NCI-H69 (cell line): ENCODE measurements at regions not wholly inside any gene's neighbourhood (a gene's known extent, or its start where the extent isn't known, plus 50 kb on each side); places are given as distances from the start of the nearest gene placed in this dataset.
A peak's percentile ranks its signal among the peaks of the same experiment; 100 is the strongest.

Source experiments
- DNase-seq: peaks from one replicate; lab custom pipeline; 2025; lab: John Stamatoyannopoulos, UW

GRCh38 chr4:138665851-138666250 is 349.7 kb upstream of the NOCT start:
- DNase-seq = no peak

GRCh38 chr4:138663883-138664282 is 351.7 kb upstream of the NOCT start:
- peak; percentile 2 for DNase-seq

- DNase-seq = peak; percentile 54
Observed at GRCh38 chr4:138659812-138660316, 355.7 kb upstream of the NOCT start.

DNA sequence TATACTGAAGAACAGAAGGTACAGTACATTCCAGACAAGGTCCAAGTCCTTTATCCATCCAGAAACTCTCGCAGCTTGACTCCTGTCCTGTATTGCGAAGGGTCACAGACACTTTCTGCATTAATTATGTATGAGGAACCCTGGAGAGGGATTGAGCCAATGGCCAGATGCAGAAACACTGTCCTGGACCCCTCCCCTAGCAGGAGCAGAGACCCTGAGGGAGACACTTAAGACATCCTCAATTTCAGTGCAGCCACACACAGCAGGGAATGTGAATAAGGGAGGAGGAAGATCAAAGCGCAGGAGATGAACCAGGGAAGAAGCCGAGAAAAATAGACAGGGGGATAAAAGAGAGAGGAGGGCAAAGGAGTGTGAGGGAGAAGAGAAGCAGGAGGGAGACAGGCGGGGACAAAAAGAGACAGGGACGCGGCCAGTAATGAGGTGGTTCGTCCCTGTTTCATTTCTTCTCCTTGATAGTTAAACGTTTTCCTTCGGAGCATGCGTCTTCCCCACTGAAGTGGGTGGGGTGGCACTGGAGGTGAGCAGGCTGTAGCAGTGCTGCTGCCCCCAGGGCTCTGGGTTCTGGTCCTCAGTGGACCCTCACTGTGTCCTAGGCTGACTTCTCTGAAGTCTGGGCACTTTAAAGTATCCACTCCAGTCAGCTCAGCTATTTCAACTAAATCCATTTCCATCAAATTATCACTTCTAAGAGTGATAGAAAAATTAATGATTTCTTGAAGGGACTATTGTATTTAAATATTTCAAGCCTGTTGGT is 356.4 kb upstream of the NOCT start:
- DNase-seq = no peak

GRCh38 chr4:138658518-138658917 is 357.1 kb upstream of the NOCT start:
- DNase-seq = no peak

GRCh38 chr4:138656990-138657389 is 358.6 kb upstream of the NOCT start:
- DNase-seq = no peak

DNA sequence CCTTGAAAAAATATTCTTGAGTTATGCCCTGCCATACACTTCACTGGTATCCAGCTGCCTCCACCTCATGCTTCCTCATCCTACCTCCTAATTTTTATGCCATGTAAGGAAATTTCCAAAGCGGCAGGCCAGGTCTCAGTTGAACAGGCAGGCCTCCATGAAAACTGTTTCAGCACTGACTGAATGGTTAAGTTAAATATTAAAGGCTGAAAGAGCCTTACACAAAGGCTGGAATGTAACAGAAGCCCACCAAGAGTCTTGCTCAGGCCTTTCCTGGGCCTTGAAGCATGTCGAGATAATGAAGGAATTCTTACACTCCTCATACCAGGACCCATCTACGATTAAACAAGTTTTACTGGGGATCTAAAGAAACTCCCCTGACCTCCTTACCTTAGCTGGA is 359.6 kb upstream of the NOCT start:
- DNase-seq = no peak

- DNase-seq = no peak
Observed at GRCh38 chr4:138655286-138655685, 360.3 kb upstream of the NOCT start.

- no peak for DNase-seq
Observed at GRCh38 chr4:138650929-138651448, 364.6 kb upstream of the NOCT start.

GRCh38 chr4:138650495-138650894 is 365.1 kb upstream of the NOCT start:
- DNase-seq = no peak

DNA sequence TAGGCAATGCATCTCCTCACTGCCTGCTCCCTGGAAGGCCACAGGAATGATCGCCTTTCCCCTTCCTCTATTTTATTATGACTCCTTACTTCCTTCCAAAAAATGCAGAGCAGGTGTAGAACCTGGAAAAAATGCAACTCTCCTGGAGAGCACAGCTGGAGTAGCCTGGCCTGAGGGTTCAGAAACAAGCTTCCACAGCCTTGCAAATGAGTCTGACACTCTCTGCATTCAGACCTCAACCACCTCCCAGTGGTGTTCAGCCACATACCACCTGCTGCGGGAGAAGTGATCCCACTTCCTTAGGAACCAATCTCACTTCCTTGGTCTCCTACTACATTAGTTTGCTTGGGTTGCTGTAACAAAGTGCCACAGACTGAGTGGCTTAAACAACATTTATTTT is 368.1 kb upstream of the NOCT start:
- peak; percentile 69 for DNase-seq

DNA sequence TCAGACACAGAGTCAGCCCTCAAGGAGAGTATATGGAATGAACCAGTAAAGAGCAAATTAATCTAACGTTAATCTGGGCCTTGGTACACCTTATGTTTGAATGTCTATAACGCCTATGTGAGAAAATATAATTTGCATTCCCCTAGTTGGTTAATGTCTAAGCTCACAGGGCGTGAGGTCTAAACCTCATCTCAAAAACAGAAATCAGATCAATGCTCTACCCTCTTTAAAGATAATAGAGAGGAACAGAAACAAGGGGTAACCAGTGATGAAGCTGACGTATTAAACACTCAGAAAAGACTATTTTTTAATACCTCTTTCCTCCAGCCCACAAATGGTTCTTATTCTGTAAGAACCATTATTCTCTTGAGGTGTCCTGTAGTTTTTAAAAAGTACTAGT is 369.2 kb upstream of the NOCT start:
- no peak for DNase-seq

- DNase-seq = no peak
Observed at GRCh38 chr4:138645289-138645688, 370.3 kb upstream of the NOCT start.

GRCh38 chr4:138644322-138644721 is 371.3 kb upstream of the NOCT start:
- DNase-seq = no peak

DNA sequence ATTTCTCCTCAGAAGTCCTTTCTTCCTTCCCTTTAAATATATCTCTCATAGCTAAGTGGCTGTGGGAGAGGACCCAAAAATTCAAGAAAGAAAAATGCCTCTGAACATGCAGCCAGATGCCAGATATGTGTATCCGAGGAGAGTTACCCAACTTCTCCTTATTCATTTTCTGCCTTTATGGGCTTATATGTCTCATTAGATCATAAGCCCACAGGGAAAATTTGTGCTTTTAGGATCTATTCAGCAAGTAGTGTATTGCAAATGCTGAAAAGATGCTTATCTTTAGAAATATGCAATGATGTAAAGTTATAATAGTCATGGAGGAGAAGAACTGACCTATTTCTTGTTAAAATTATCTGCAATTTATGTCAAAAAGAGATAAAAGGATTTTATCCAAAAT is 371.8 kb upstream of the NOCT start:
- no peak for DNase-seq

DNA sequence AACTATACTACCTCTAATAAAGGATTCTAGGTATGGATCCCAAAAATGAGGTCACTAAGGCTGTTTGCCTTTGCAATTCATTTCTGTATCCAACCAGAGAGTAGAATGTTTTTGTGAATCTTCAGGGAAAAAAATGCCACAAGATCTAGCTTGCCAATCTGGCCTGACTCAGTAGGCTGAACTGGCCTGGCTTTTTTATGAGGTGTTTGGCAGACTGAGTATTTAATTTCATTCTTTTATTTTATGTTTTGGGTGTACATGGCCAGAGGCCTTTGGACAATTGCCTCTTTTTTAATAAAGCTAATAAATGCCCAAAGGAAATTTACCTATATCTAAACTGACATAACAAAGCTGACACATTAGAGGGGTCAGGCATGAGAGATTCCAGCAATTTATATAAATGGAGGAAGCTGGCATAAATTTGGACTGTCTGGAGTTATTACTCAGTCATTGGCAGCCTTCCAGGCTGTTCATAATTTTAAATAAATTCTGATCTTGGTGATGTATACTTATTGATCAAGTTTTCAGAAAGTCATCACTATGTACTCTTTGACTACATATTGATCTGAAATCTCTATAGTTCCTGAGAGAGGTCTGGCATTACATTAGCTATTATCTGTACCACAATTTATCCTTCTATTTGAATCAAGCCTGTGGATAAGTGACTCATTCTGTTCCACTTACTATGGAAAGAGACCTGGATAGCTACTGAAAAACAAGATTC is 376.4 kb upstream of the NOCT start:
- peak; percentile 34 for DNase-seq

- DNase-seq = no peak
Observed at GRCh38 chr4:138636781-138637180, 378.8 kb upstream of the NOCT start.

DNA sequence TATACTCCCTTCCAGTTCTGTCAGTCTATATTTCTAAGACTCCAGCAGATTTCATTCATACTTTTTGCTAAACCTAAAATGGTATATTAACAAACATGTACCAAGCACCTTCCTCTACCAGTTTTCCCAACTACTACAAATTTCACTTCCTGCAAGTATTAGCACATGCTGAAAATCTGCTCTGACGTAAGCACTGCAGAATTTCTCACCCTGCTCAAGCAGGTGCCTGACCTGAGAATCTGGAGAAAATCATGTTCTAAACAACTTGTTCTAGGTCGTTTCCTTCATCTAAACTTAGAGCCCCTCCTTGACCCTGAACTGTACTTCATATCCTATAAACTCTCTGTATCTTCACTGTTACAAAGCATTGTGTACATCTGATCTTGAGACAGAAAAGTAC is 380.7 kb upstream of the NOCT start:
- DNase-seq = no peak

DNA sequence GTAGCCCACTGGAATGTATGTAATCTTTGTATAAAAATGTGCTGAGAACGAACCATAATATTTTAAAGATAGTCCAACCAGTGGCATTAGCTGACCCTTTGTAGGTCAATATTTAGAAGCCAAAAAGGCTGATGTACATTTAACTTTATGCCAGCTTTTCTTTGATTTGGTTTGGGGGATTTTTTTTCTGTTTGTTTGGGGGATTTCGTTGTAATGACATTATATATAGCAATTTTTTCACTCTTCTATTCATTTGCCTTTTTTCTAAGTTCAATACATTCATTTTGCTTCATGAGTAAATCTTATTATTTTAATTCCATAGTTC is 382.0 kb upstream of the NOCT start:
- DNase-seq = no peak

DNA sequence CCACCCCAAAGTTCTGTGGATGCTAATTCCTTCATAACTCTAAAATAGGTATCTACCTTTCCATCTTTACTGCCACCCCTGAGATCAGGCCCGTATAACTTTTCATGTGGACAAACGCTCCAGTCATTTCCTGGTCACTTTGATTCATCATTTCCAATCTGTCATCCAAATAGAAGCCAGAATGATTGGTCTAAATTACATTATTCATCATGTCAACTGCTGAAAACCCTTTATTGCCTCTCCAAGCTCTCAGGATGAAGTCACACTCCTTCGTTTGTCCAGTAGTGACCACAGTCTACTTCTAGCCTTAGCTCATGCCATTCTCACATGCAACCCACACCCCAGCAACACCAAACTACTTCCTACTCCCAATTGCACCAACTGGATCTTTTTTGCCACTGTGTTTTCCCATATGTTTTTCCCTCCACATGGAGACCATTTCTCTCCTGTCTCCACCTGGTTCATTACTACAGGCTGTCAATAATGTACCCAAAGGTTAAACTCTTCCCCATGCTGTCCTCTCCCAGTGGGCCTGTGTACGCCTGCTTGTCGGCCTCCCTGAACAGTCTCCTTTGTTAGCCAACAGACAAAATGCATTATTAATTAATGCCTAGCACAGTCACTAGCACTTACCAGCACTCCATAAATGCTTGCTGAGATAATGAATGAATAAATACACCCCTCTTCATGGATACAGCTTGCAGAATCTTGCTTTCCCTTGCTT is 382.6 kb upstream of the NOCT start:
- DNase-seq = peak; percentile 62

- no peak for DNase-seq
Observed at GRCh38 chr4:138630666-138631065, 384.9 kb upstream of the NOCT start.

DNA sequence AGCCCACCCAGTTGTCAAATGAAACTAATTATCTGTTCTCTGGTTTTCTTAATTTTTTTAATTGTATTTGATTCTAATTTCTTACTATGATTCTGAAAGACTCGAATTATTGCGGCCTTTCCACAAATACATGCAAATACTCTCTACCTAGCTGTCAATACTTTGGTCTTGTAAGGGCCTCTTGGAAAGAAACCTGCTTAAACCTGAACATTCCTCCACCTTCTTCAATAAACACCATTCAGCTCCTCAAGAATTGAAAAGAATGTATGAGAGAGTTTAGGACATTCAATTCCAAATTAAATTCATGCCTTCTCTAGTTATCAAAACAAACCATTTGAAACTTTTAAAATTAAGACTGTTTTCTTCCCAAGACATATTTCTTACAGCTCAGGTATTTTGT is 385.9 kb upstream of the NOCT start:
- DNase-seq = no peak

DNA sequence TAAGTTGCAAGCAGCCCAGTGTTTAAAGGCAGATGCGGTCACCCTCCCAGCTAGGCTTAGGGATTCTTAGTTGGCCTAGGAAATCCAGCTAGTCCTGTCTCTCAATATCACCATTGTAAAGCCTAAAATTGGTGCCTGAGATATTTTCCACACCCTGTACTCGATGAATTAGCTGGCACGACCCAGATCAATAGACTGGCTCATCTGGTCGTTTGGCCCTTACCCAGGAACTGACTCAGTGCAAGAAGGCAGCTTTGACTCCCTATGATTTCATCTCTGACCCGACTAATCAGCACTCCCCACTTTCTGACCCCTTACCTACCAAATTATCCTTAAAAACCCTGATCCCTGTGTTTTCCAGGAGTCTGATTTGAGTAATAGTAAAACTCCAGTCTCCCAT is 384.9 kb upstream of the SLC7A11 start:
- DNase-seq = no peak
